HG02759 (cell line): ENCODE measurements at regions not wholly inside any gene's neighbourhood (a gene's known extent, or its start where the extent isn't known, plus 50 kb on each side); places are given as distances from the start of the nearest gene placed in this dataset.
"Not testable (repeated sequence)": the region's sequence is repeated elsewhere in the genome, so short reads cannot be mapped to it uniquely, and the experiment has no call there.

Experiments
- ATAC-seq: cut with Tn5 transposase; IDR thresholded peaks from one replicate; pipeline ENCODE4 v1.9.1; 2021; ENCODE audit warnings: mild to moderate bottlenecking, moderate library complexity; ENCODE audit not compliant: unreplicated experiment

DNA sequence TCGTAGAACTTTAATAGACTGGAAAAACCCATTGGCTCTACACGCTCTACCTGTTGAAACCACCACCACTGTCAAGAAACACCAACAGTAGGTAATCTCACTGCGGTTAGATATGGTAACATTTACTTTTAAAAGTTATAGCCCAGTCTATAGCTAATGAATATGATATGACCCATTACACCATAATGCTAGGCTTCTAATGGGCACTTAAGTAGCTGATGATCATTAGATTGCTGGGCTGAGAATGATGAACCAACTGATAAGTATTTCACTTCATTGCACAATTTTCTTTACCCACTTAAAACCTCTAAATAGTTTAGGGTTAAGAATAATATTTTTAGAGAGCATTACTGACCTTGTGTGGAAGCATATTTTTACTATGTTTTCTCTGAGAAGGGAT, 788.9 kb upstream of the CA10 start:
- ATAC-seq, result no peak

DNA sequence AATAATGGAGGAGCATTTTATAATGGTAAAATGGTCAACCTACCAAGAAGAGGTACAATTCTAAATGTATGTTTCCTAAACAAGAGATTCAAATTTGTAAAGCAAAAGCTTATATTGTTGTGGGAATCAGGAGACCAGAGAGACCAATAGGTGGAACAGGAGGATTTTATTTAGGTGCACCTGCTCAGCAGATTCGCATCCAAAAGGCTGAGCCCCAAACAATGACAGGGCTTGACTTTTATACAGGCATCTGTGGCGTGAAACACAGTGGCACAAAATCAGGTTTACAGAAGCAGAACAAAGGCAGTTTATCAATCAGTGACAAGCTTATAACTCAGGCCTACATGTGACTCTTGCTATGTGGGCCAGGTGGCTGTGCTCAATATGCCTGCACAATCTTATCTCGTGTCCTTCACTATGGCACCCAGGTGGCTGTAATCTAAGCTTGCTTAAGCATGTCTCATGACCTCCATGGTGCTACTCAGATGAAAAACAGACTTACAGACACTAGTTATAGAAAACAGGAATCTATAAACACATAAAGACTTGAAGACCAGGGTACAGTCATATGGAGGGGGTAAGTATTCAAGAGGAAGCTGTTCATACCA, 780.2 kb upstream of the CA10 start:
- no peak for ATAC-seq

DNA sequence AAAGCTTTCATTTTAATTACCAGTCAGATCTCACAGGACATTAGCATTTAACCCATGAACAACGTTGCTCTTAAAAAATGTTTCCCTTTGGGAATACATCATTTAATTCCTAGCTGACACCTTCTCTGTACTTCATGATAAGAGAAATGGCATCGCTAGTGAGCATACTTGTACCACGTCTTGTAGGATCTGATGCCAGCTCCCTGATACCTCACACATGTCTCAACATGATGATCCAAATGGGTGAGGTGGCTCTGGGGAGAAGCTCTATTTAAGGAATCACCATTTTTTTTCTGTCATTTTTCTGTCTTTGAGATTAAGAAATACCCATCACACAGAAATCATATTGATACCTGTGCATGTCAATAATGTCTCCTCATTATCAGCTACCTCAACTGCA, 772.1 kb upstream of the CA10 start:
- ATAC-seq, result no peak

DNA sequence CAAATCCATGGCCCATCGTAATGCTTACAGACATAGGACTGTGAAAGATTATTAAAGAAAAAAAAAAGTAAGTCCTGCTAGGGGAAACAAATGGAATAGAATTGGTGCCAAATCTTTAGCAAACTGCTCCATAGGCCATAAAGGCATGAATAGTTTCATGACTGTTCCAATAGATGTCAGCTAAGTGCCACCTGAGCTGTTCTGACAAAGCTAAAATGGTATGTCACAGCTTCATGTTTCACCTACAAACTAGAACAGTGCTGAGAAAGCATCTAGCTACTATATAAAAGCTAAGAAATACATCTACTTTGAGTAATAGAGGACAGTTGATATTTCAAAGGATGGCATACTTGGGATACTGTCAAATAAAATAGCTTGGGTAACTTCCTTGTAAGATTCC, 771.6 kb upstream of the CA10 start:
- no peak for ATAC-seq

DNA sequence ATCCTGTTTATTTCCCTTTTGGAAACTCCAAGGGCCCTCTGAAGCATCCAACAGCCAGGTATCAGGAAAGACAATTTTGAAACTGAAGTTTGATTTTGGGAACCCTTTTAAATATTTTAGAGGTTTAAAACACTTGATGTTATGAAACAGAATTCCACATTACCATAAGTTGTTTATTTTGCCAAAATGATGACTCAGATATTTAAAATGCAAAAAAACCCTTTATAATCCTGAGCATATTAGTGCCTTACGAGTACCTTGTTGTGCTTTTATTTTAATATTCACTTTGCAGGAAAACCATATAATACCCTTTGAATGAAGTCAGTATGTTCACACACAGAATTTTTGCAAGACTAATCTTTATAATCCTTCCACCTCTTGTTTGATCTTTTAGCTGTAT, 765.1 kb upstream of the CA10 start:
- no peak for ATAC-seq

DNA sequence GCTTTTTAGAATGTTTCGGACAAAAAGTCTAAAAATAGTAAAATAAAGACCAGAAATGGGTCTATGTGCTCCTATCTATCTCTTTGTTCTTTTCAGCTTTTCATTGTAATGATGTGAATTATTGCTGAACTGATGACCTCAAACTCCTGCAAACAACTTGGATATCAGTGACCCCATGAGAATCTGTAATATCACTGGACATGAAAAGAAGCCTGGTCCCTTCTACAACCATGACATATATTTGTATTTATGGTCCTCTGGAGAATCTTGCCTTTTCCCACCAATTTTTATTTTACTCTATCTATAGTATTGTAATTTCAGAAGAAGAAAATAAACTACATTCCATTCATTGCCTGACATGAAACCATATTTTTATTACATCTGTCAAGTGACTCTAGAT, 740.7 kb upstream of the CA10 start:
- ATAC-seq, result no peak

DNA sequence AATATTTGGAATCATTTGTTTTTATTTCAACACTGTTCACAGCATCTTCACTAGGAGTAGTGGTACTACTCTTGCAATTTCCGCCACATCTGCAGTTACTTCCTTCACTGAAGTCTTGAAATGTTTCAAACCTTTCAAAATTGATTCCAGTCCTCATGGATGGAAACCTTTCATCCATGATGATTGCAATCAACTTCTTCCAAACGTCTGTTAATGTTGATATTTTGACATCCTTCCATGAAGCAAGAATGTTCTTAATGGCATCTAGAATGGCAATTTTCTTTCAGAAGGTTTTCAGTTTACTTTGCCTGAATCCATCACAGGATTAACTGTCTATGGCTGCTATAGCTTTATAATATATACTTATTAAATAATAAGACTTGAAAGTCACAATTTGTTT, 736.8 kb upstream of the CA10 start:
- no peak for ATAC-seq

DNA sequence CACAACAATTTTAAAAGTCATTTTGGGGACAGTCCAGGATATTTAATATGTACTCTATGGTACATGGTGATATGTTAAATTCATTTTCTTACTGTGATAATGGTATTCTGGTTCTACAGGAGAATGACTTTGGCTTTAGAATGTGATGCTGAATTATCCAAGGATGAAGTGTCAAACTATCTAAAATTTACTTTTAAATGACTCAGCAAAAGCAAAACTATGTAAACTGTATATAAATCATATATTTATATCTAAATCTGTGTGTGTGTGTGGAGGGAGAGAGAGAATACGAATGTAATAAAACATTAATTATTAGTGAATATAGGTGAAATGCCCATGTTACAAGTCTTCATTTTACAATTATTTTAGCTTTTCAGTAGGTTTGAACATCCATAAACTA, 733.8 kb upstream of the CA10 start:
- ATAC-seq, result no peak

DNA sequence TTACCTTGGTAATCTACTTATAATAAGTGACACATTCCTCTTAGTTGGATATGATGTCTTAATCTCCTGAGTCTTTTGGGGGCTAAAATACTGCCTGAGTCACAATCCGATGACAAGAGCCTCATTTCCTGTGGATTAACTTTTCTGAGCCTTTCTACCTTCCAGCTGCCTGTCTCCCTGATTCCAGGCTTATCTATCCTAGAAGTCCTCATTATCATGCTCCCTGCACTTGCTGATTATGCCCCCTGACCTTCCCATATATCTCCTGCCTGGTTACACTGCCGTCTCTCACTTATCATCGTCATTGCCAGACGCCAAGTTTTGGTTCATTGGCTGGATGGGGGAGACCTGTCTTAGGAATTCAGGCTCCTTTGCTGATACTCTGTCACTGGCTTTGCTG, 727.4 kb upstream of the CA10 start:
- no peak for ATAC-seq

DNA sequence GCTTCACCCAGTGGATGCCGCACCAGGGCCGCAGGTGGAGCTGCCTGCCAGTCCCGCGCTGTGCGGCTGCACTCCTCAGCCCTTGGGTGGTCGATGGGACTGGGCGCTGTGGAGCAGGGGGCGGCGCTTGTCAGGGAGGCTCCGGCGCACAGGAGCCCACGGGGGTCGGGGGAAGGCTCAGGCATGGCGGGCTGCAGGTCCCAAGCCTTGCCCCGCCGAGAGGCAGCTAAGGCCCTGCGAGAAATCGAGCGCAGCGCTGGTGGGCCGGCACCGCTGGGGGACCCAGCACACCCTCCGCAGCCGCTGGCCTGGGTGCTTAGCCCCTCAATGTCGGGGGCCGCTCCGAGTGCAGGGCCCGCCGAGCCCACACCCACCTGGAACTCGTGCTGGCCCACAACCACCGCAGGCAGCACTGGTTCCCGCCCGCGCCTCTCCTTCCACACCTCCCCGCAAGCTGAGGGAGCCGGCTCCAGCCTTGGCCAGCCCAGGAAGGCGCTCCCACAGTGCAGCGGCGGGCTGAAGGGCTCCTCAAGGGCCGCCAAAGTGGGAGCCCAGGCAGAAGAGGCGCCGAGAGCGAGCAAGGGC, 725.5 kb upstream of the CA10 start:
- not testable (repeated sequence) for ATAC-seq

DNA sequence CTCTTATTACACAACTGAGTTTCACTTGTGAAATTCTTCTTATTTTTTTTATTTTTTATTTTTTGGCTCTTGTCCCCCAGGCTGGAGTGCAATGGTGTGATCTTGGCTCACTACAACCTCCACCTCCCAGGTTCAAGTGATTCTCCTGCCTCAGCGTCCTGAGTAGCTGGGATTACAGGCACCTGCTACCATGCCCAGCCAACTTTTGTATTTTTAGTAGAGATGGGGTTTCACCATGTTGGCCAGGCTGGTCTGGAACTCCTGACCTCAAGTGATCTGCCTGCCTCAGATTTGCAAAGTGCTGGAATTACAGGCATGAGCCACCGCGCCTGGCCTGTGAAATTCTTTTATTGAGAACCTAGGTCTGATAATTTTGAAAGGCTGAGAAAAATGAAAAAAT, 688.3 kb upstream of the CA10 start:
- not testable (repeated sequence) for ATAC-seq

DNA sequence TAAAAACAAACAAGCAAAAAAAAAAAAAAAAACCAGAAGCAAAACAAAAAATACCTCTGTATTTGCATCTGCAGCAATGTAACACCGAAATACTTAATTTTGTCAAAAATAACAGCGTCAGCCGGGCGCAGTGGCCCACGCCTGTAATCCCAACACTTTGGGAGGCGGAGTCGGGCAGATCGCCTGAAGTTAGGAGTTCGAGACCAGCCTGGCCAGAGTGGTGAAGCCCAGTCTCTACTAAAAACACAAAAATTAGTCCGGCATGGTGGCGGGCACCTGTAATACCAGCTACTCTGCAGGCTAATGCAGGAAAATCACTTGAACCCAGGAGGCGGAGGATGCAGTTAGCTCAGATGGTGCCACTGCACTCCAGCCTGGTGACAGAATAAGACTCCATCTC, 683.5 kb upstream of the CA10 start:
- ATAC-seq, result no peak

DNA sequence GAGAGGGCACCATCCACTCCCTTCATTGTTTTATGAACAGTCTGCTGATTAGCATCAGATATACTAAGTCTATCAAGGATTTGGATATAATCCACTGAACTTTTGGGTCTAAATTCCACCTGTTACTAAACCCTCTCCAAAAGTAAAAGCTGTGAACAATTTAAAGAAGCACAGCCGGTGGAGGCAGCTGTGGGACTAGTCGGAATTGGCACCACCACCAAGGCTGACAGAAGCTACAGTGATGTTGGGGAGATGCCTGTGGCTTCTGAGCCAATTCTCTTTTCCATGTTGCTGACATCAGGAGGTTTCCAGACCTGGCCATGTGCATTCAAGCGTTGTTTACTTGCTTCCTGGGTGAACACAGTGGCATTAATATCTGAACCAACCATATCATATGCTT, 679.0 kb upstream of the CA10 start:
- no peak for ATAC-seq

DNA sequence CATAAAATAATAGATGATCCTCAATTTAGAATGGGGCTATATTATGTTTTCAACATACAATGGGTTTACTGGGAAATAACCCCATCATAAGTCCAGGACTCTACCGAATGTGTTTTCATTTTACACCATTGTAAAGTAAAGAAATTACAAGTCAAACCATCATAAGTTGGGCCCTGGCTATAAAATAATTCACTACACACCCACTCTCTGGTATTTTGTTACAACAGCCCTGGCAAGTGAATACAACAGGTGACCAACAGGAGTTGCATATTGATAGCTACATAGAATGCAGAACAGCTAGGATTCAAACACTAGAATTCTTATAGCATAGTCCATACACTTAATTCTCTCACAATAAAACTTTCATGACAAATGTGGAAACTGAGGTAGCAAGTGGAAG, 673.0 kb upstream of the CA10 start:
- no peak for ATAC-seq

DNA sequence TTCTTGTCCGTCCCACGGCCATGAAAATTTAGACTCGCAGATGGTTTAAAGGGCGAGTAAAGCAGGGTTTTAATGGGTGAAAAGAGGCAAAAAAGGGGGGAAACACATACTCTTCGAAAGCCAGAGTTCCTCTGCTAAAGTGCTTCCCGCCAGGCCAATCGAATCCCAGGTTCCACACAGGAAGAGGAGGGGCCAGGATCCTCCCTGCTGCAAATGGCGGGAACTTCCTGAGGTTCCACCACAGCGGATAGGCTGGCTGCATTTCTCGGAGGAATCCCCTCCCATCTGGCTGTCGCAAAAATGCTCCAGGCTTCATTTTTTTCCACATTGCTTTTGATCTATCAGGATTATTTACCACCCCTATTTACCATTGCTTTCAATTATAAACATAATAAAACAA, 670.1 kb upstream of the CA10 start:
- no peak for ATAC-seq

DNA sequence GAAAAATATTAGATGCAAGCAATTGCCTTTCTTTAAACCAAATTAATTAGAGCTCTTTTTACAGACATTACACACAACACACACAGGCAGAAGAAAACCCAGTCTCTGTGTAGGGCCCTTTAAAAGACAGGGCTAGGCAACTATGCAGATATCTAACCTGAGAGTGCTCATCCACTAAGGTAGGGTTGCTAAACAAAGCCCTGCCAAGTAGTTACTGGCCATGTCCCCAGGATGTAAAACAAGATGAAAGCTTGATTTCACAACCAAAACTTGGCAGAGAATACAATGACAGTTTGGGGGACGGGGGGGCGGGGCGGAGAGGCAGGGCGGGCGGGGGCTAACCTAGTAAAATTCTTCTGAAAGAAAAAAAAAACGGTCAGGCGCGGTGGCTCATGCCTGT, 669.0 kb upstream of the CA10 start:
- no peak for ATAC-seq

DNA sequence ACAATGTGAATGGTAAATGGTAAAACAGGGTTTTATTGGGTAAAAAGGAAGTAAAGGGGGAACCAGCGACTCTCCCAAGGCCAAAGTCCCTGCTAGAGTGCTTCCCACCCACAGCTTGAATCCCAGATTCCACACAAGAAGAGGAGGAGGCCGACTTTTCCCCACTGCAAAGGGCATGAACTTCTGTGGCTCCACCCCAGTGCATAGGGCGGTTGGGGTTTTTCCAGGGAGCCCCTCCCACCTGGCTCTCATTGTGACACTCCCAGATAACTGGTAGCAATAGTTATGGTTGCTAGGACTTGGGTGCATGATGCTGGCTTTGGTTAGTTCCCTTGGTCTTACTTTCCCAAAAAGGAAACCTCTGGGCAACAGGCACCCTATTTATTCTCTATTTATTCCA, 666.0 kb upstream of the CA10 start:
- ATAC-seq, result no peak

DNA sequence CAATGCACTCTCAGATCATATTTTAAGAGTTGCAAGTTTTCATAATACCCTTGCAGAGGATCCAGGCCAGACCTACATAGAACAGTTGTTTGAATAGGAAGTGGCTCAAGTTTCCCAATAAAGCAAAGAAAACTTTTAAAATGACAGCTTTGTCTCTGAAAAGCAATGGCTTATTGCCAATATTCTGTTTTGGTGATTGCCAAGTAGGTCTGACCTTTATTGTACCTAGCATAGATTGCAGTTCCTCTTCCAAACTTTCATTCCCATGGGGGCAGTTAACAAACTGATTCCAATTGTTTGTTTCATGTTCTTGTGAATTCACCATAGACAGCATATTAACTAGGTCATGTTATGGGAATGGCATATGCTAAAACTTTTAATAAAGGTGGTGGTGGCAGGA, 664.6 kb upstream of the CA10 start:
- ATAC-seq, result no peak

DNA sequence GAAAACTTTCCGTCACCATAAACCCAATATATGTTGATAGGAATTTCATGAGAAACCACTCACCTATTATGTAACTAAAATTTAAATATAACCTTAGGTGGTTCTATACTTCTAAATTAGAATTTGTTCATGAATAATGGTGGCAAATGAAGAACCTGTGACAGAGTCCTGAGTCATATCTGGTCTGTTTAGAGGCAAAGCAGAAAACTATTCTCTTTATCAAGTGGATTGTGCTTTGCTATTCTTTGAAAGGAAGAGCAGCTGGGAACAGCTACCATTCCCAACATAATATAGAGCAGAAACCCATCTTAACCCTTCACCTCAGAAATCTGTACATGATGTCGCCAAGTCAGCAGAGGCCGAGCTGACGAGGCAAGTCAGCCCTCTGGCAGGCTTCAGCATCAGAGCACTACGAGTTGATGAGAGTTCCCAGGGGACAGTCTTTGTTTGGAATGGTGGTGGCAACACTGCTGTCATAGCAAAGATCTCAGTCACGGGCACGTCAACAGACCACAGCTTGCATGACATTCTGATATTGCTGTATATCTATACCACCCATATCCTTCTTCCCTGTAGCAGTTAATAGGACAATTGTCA, 631.9 kb upstream of the CA10 start:
- ATAC-seq, result no peak

DNA sequence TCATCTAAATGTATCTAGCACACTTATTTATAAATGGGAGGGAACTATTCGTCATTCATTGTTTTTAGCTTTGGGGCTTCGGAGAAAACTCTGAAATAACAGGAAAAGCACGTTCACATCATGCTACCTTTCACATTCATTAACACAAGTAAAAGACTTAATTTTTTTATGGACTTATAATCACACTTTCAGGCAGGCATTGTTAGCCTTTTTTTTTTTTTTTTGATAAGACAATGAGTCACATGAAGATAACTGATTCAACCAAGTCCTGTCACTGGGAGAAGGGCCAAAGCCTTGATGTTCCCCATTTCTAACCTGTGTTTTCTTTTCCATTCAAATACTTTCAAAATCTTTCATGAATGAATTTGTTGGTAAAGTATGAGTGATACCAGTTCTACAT, 631.3 kb upstream of the CA10 start:
- no peak for ATAC-seq

DNA sequence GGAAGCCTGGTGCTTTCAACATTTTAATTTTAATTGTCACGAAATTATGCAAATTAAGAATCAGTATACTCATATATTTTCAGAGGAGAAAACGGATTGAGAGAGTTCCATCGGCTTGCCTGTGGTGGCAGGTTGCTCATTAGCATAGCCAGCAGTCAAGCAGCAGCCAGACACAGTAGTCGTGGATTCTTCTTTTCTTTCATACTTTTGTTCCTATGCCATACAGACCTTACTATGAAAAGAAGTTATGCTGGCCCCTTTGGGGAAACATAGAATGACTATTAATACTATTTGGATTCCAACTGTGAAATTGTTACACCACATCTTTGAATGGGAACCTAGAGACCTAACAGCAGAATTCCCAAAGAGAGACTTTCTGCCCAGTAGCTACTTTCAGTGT, 617.7 kb upstream of the CA10 start:
- ATAC-seq, result no peak

DNA sequence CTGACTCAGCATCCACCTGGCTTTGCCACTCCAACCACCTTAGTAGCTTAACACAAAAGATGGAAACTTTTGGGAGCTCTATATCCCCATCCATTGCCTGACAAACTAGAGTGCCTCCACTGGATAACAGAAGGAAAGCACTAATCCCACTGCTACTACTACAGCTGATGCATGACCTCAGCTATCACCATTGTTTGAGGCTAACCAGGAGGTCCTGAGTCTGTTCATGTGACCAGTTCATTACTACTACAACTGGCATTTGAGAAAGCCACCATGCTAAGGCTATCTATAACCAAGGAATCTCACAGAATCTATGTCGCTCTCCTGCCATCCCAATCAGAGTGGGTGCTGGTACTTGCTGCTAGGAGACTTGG, 604.3 kb upstream of the CA10 start:
- no peak for ATAC-seq

DNA sequence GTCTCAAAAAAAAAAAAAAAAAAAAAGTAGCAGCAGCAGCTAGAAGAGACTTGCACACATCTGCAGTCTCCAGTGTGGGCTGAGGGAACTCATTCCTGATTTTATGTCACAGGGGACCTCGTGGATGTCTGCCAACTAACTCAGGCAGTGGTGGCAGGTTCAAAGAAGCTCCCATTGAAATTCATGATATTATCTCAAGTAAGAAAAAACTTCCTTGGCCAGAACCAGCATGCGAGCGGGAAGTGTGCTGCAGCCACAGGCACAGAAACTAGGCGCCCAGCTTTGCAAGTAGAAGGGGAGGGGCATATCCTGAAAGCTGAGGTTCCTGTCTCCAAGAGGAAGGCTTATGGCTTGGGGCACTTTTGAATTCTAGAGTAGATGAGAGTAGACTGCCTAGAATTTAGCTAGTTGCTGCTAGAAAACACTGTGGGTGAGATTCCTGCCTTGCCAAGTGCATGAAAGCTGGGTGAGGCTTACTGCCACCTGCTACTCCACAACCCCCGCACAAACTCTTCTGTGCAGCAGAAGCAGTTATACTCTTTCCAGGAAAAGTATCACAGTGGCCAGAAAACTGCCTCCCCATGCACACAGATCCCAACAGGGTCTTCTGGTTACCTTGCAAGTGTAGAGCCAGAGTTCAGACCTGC, 603.8 kb upstream of the CA10 start:
- ATAC-seq, result no peak
